ENCODE measurements at regions not wholly inside any gene's neighbourhood (a gene's known extent, or its start where the extent isn't known, plus 50 kb on each side); places are given as distances from the start of the nearest gene placed in this dataset.

- ChIA-PET CTCF (no interaction called here), POLR2A (no interaction called here)
- Histone ChIP-seq H3K36me3 (ENCODE audit: control insufficient read depth in 2 of 2, extremely low read depth in 1 of 2, insufficient read depth in 2 of 2, low read length in 2 of 2) (no peaks in the 10 kb centered on the region), H3K4me3 (replicated peaks in 1 of 3; ENCODE audit: insufficient read depth in 1 of 3, low read depth in 1 of 3, low read length in 3 of 3) (no peak overlapping the region), H2AFZ (ENCODE audit: low read depth, low read length) (no peak overlapping the region), H3K79me2 (ENCODE audit: control insufficient read depth, insufficient read depth, low read length) (no peaks in the 10 kb centered on the region), H3K9me3 (replicated peaks; ENCODE audit: control insufficient read depth, insufficient read depth, low read length) (peaks cover 5% of the 10 kb centered on the region), H4K20me1 (replicated peaks; ENCODE audit: control insufficient read depth, extremely low read depth, insufficient read depth, low read length) (no peaks in the 10 kb centered on the region), H3K4me1 (ENCODE audit: control insufficient read depth, extremely low read depth, insufficient read depth, low read length) (no peaks in the 10 kb centered on the region), H3K27ac (ENCODE audit: insufficient read depth, low read depth, low read length) (no peak overlapping the region), H3K9me1 (replicated peaks; ENCODE audit: control insufficient read depth, extremely low read depth, insufficient read depth, low read length) (no peaks in the 10 kb centered on the region), H3K27me3 (ENCODE audit: control insufficient read depth in 2 of 2, insufficient read depth in 2 of 2, low read length in 2 of 2) (no peaks in the 10 kb centered on the region), H3K9ac (replicated peaks; ENCODE audit: extremely low read depth, insufficient read depth, low read length) (no peak overlapping the region), H3K4me2 (ENCODE audit: insufficient read depth, low read length) (no peak overlapping the region)
- FAIRE-seq (no peak), DNase-seq (ENCODE audit: low read depth, low spot score) (no peak)
- no peak for TF ChIP-seq EZH2 (IDR thresholded peaks at IDR 0.05; ENCODE audit: borderline replicate concordance, low read depth, low read length, severe bottlenecking)
- no peak for TF ChIP-seq CTCF (IDR thresholded peaks at IDR 0.05; ENCODE audit: extremely low read depth in 1 of 2, insufficient read depth in 1 of 2, low read depth in 1 of 2, low read length in 2 of 2)
- no peak for TF ChIP-seq MAX (IDR thresholded peaks at IDR 0.05; ENCODE audit: insufficient read depth, insufficient read length)
- TF ChIP-seq JUN (IDR thresholded peaks at IDR 0.05; ENCODE audit: borderline replicate concordance, insufficient read depth, insufficient read length, low read depth) = no peak
- dilution Hi-C loops (cut with MboI; ENCODE audit: extremely low pct_ligation_motif_present, low sequenced_read_pairs) = no loop called here
- intact Hi-C loops (cut with micrococcal nuclease) = no loop called here
- BruUV-seq (replicated peaks) = no TSS peak
Measured at GRCh38 chr2:228902176-228902575, 368.9 kb downstream of the PID1 start.

- CTCF ChIA-PET = no interaction called here
Measured at GRCh38 chr2:228901531-228901930, 369.6 kb downstream of the PID1 start.

More at GRCh38 chr2:228901531-228901930, 369.6 kb downstream of the PID1 start:
- no peaks in the 10 kb centered on the region for H4K20me1 ChIP-seq (replicated peaks; ENCODE audit: control insufficient read depth, extremely low read depth, insufficient read depth, low read length)
- POLR2A ChIA-PET = no interaction called here
- BruUV-seq (replicated peaks) = no TSS peak
- no peak for DNase-seq (ENCODE audit: low read depth, low spot score)
- H3K27me3 ChIP-seq (ENCODE audit: control insufficient read depth in 2 of 2, insufficient read depth in 2 of 2, low read length in 2 of 2) = no peaks in the 10 kb centered on the region
- intact Hi-C loops (cut with micrococcal nuclease) = no loop called here
- H3K4me3 ChIP-seq (replicated peaks in 1 of 3; ENCODE audit: insufficient read depth in 1 of 3, low read depth in 1 of 3, low read length in 3 of 3) = no peak overlapping the region
- H3K9me3 ChIP-seq (replicated peaks; ENCODE audit: control insufficient read depth, insufficient read depth, low read length) = peaks cover 6% of the 10 kb centered on the region
- TF ChIP-seq MAX (IDR thresholded peaks at IDR 0.05; ENCODE audit: insufficient read depth, insufficient read length) (no peak), CTCF (IDR thresholded peaks at IDR 0.05; ENCODE audit: extremely low read depth in 1 of 2, insufficient read depth in 1 of 2, low read depth in 1 of 2, low read length in 2 of 2) (no peak), EZH2 (IDR thresholded peaks at IDR 0.05; ENCODE audit: borderline replicate concordance, low read depth, low read length, severe bottlenecking) (no peak), FOS (IDR thresholded peaks at IDR 0.05; ENCODE audit: borderline replicate concordance, insufficient read depth, low read length) (no peak), POLR2AphosphoS5 (IDR thresholded peaks at IDR 0.05; ENCODE audit: insufficient read depth, low read depth, low read length) (no peak), GATA2 (IDR thresholded peaks at IDR 0.05; ENCODE audit: insufficient read depth, insufficient read length, low read depth, low read length) (no peak), MYC (IDR thresholded peaks at IDR 0.05; ENCODE audit: low read depth, low read length) (no peak), JUN (IDR thresholded peaks at IDR 0.05; ENCODE audit: borderline replicate concordance, insufficient read depth, insufficient read length, low read depth) (no peak), POLR2A (IDR thresholded peaks at IDR 0.05; ENCODE audit: low read depth, low read length) (no peak)
- H3K4me2 ChIP-seq (ENCODE audit: insufficient read depth, low read length) = no peak overlapping the region
- H3K27ac ChIP-seq (ENCODE audit: insufficient read depth, low read depth, low read length) = no peak overlapping the region
- no peaks in the 10 kb centered on the region for H3K9me1 ChIP-seq (replicated peaks; ENCODE audit: control insufficient read depth, extremely low read depth, insufficient read depth, low read length)
- H3K36me3 ChIP-seq (ENCODE audit: control insufficient read depth in 2 of 2, extremely low read depth in 1 of 2, insufficient read depth in 2 of 2, low read length in 2 of 2) = no peaks in the 10 kb centered on the region
- no peaks in the 10 kb centered on the region for H3K79me2 ChIP-seq (ENCODE audit: control insufficient read depth, insufficient read depth, low read length)
- dilution Hi-C loops (cut with MboI; ENCODE audit: extremely low pct_ligation_motif_present, low sequenced_read_pairs) = no loop called here
- no peak overlapping the region for H2AFZ ChIP-seq (ENCODE audit: low read depth, low read length)
- FAIRE-seq = no peak
- no peaks in the 10 kb centered on the region for H3K4me1 ChIP-seq (ENCODE audit: control insufficient read depth, extremely low read depth, insufficient read depth, low read length)
- H3K9ac ChIP-seq (replicated peaks; ENCODE audit: extremely low read depth, insufficient read depth, low read length) = no peak overlapping the region

Measured in endothelial cell of umbilical vein (primary cell).